Epithelial cell of proximal tubule (primary cell): ENCODE measurements at regions not wholly inside any gene's neighbourhood (a gene's known extent, or its start where the extent isn't known, plus 50 kb on each side); places are given as distances from the start of the nearest gene placed in this dataset.

Experiments
- DNase-seq: peaks from one replicate; pipeline ENCODE4 v3.0.0-alpha.2; 2011; ENCODE audit warnings: low read depth
- H3K4me3 ChIP-seq: 2 replicates; pipeline ENCODE4 v1.5.1; 2011; ENCODE audit warnings: low read depth, mild to moderate bottlenecking, low read length
- CTCF ChIP-seq: conservative IDR thresholded peaks from 2 replicates; pipeline ENCODE4 v1.5.1; 2012; ENCODE audit warnings: low read depth, mild to moderate bottlenecking, low read length

- no peak overlapping the region for H3K4me3 ChIP-seq
- no peak for DNase-seq
- no peak for TF ChIP-seq CTCF
Observed at GRCh38 chr11:109510316-109510715, 88.3 kb downstream of the C11orf87 start.

GRCh38 chr11:109511598-109511997 is 89.6 kb downstream of the C11orf87 start:
- DNase-seq, result no peak
- TF ChIP-seq CTCF, result no peak
- H3K4me3 ChIP-seq, result no peak overlapping the region

- no peak for DNase-seq
- H3K4me3 ChIP-seq, result no peak overlapping the region
- no peak for TF ChIP-seq CTCF
Observed at GRCh38 chr11:109512249-109512648, 90.3 kb downstream of the C11orf87 start.

GRCh38 chr11:109512680-109513079 is 90.7 kb downstream of the C11orf87 start:
- no peak for DNase-seq
- TF ChIP-seq CTCF, result no peak
- H3K4me3 ChIP-seq, result no peak overlapping the region

GRCh38 chr11:109514313-109515018 is 92.5 kb downstream of the C11orf87 start:
- TF ChIP-seq CTCF, result no peak
- no peak for DNase-seq
- no peak overlapping the region for H3K4me3 ChIP-seq

GRCh38 chr11:109519253-109519652 is 97.3 kb downstream of the C11orf87 start:
- H3K4me3 ChIP-seq, result no peak overlapping the region

More at GRCh38 chr11:109519253-109519652, 97.3 kb downstream of the C11orf87 start:
- TF ChIP-seq CTCF, result no peak
- no peak for DNase-seq
